Stomach (tissue), 4 donors: ENCODE measurements at regions not wholly inside any gene's neighbourhood (a gene's known extent, or its start where the extent isn't known, plus 50 kb on each side); places are given as distances from the start of the nearest gene placed in this dataset.

Experiments used
- CTCF ChIP-seq, 7 experiments: fragments of 450-650 bp in 4 of 7; fragments of 200-600 bp in 3 of 7; sonication (generic) in 3 of 7; IDR thresholded peaks; one replicate each; pipeline ENCODE4 v1.5.1; 2016 to 2019; ENCODE audit warnings: antibody characterized with exemption in 7 of 7, control low read depth in 2 of 7, mild to moderate bottlenecking in 1 of 7
- POLR2A ChIP-seq, 4 donors: fragments of 450-650 bp; IDR thresholded peaks; one replicate each; pipeline ENCODE4 v1.6.1; 2016; ENCODE audit warnings: antibody characterized with exemption in 4 of 4, control low read depth in 2 of 4, mild to moderate bottlenecking in 1 of 4, moderate library complexity in 1 of 4
- POLR2AphosphoS5 ChIP-seq, 3 donors: sonication (generic); formaldehyde crosslinking; IDR thresholded peaks; one replicate each; pipeline ENCODE4 v1.6.1; 2016; ENCODE audit warnings: antibody characterized with exemption in 3 of 3

- TF ChIP-seq CTCF (IDR thresholded peaks at IDR 0.05): no peak
- TF ChIP-seq POLR2AphosphoS5 (IDR thresholded peaks at IDR 0.05): no peak
- TF ChIP-seq POLR2A (IDR thresholded peaks at IDR 0.05): no peak
Measured at GRCh38 chr21:38956521-38956855, 150.8 kb downstream of the ETS2 start.
